SK-MEL-5 (cell line): ENCODE measurements at regions not wholly inside any gene's neighbourhood (a gene's known extent, or its start where the extent isn't known, plus 50 kb on each side); places are given as distances from the start of the nearest gene placed in this dataset.
"Not testable (repeated sequence)": the region's sequence is repeated elsewhere in the genome, so short reads cannot be mapped to it uniquely, and the experiment has no call there.

ENCODE experiments used
- DNase-seq: peaks from one replicate; pipeline ENCODE4 v3.0.0-alpha.2; 2016; ENCODE audit warnings: low read depth, low spot score
- in situ Hi-C: cut with HindIII; loops from 2 replicates; pipeline ENCODE4 v1.10.0; 2016; ENCODE audit warnings: low sequenced_read_pairs, high pct_unique_total_duplicates, low pct_unique_long_range_greater_than_20kb

DNA sequence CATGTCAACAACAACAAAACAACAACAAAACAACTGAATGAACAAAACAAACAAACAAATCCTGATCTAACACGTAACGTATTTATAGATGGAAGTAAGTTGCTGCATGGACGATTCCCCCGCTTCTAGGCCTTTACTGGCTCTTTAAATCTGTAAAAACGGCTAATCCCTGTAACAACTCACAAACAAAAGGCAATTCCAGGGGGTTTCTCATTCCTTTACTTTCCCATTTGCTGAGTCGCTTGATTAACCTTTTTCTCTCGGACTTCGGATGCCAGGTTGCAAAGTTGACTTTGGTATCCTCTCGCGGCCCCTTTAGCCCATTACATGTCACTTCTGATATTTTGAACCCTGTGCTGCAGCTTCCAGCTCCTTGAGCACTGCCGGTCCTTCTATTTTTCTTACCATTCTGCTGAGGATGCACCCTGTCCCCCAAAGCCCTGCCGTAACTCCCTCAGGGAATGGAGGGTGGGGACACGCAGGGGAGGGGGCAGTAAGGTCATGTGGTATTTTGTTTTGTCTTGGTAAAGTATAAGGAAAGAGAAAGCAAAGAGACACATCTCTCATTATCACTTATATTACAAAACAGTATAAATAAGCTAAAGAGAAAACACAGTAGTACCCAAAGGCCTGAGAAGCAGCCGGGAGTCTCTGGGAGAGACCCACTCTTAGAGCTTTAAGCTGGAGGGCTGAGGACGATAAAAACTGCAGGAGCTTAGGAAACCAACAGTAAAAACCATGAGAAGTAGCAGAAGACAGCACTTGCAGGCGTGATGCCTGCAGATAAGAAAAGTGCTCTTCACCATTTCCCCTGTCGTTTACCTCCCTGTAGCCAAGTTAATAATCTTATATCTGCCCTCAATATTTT, 457.8 kb upstream of the ZNF717 start:
- in situ Hi-C loops = no loop called here
- DNase-seq = no peak

DNA sequence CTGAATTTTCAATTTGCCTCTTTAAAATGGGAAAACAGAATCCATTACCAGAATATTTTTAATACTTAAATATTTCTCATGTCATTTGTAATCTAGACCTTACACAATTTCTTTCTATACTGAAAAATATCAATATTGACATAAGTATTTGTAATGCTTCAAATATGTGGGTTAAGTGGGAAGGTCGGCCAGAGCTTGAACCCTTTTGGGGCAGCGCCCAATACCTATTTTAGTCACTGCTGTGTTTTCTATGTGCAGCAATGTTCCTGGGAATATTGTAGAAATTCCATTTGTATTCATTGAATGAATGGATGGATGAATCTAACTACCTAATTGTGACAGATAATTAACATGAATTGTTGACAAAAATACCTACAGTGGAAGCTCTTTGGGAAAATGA, 459.7 kb upstream of the ZNF717 start:
- DNase-seq = no peak
- in situ Hi-C loops = no loop called here

DNA sequence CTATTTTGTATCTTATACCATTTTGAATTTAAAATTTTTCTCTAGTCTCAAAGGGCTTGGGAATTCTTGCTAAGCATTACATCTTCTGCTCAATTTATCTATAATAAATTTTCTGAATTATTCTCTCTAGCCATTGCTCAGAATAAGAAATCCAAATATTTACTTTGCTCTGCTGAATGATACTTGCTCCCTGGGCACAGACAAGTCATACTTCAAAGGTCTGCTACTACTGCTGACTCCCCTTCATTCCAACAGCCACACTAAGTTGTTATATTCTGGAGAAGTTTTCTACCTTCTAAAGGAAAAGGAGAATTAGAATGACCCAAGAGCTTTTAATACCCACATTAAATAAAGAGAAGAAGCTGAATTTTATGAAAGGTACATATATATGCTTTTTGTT, 460.3 kb upstream of the ZNF717 start:
- in situ Hi-C loops = no loop called here
- DNase-seq = no peak

- no peak for DNase-seq
- in situ Hi-C loops = no loop called here
These were observed 479.1 kb upstream of the ZNF717 start for GRCh38 chr3:76264496-76264895.

DNA sequence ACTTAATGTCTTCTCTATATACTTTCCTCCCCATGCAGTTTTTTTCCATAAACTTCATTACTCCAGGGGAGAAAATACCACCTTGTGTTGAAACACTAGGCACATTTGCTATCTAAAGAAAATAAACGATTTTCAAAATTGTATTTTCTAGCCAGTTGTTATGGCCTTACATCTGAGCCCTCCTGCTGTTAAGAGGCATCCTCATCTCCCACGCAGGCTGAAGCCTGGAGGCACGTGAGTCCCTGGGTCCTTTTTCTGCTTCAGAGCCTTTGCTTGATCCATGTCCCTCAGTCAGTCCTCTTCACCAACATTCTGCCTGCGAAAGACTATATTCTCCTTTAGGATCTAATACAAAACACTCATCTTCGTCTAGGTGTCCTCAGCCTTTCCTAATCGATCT, 479.6 kb upstream of the ZNF717 start:
- in situ Hi-C loops = no loop called here
- DNase-seq = no peak

DNA sequence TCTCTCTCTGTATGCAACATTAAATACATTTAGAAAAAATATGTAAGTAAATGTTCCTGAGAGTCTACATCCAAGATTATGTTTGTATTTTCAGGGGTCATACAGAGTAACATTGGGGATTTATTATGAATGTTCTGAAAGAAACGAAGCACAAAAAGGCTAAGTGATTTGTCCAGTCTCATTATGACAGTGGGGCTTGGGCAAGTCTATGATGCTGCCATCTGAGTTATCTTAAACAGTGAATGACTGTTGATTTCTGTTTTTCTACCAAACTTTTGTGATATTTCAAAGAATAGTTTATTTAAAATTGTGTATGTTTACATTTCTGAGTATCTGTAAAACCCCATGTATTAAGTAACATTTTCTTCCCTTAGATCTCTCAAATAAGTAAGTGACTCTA, 481.2 kb upstream of the ZNF717 start:
- DNase-seq = no peak
- in situ Hi-C loops = no loop called here

GRCh38 chr3:76267851-76268380, 482.6 kb upstream of the ZNF717 start:
- DNase-seq = no peak
- in situ Hi-C loops = no loop called here

- in situ Hi-C loops = no loop called here
- DNase-seq = no peak
These were observed 508.5 kb upstream of the ZNF717 start for GRCh38 chr3:76293856-76294255.

- no peak for DNase-seq
- in situ Hi-C loops = no loop called here
These were observed 515.4 kb upstream of the ZNF717 start for GRCh38 chr3:76300746-76301145.

DNA sequence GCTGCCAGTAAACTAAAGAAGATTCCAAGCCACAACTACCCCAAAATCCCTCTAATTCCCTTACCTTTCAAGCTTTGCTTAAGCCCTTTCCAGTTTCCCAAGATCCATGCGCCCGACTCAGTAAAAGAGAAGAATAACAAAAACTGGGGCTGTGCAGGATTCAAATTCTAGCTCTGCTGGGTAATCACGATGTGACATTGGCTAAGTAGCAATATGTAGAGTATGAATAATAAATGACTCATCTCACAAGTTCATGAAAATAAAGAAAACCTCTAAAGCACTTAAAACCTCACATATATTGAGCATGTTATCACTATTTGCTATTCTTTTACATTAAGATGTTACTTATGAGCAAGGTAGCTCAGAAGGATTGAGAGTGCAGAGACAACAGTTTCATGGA, 522.2 kb upstream of the ZNF717 start:
- in situ Hi-C loops = no loop called here
- no peak for DNase-seq

GRCh38 chr3:76308541-76308940, 523.2 kb upstream of the ZNF717 start:
- in situ Hi-C loops = no loop called here
- DNase-seq = no peak

- peak; percentile 89 for DNase-seq
- in situ Hi-C loops = no loop called here
These were observed 524.7 kb upstream of the ZNF717 start for GRCh38 chr3:76310089-76310488.

DNA sequence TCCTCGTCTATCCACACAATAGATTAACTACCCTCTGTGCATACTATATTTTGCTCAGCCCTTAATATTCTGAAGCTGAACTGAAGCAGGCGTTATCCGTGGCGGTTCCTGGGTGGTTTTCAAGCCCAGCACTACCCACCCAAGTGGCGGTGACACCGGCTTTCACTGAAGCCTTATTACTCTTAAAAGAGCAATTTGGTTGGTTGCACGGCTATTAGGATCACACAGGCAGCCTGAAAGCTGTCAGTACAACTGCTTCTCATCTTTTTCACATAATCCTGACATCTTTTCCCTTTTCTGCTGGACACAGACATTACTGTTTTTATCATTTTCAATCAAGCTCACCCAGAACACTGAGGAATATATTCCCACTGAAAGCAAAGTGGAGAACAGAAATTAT, 525.3 kb upstream of the ZNF717 start:
- in situ Hi-C loops = no loop called here
- peak; percentile 70 for DNase-seq

DNA sequence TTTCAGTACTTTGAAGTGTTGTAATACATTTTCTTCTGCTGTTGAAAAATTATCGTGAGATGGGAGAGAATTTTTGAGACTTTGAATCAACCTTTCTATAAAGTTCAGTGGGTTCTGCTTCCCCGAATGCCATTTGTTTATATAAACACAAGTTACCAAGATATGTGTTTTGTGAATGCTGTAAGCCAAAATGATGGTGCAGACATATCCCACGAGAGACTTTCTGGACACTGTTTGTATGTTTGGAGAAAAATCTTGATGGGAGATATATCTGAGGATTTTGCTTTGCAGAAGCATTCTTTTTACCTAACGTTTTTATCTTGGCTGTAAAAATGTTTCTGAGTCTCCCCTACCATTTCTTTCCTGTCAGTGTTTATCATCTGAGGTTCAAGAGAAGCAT, 526.6 kb upstream of the ZNF717 start:
- no peak for DNase-seq
- in situ Hi-C loops = no loop called here

DNA sequence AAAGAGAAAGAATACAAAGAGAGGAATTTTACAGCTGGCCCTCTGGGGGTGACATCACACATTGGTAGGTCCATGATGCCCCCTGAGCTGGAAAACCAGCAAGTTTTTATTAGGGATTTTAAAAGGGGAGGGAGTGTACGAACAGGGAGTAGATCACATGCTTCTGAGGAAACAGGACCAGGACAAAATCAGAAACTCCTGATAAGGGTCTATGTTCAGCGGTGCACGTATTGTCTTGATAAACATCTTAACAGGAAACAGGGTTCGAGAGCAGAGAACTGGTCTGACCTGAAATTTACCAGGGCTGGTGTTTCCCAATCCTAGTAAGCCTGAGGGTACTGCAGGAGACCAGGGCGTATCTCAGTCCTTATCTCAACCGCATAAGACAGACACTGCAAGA, 530.6 kb upstream of the ZNF717 start:
- DNase-seq, in situ Hi-C loops: not testable (repeated sequence)

DNA sequence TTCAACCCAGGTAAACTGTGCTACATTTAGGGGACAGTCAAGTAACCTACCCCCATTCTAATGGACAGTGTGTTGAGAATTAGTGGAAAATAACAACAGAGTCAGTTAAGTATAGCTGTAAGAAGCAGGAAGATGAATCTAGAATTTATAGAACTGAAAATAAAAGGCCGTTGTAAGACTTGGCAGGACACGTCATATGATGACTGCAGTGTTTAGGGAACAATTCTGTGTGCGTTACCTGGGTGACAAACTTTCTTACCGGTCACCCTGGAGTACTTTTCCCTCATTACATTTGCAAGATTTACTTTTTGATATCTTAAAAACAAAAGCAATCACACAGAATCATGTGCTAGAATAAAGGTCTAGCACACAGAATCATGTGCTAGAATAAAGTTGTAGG, 536.3 kb upstream of the ZNF717 start:
- in situ Hi-C loops = no loop called here
- peak; percentile 35 for DNase-seq

DNA sequence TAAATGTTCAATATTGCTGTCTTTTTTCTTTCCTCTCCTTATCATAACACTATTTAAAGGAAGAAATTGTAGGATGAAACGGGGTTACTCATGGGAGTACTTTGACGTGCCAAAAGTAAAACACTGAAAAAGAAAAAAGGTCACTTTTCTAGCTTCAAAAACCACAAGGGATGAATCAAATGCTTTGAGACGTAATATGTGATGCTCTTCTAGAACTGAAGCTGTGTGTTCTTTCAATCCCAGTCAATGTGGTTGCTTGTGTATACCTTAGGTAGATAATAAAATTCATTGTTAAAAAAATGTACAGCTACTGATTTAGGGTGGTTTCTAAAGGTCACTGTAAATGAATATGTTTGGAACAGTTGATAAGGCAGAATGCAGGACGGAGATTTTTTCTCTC, 538.8 kb upstream of the ZNF717 start:
- peak; percentile 99 for DNase-seq
- in situ Hi-C loops = no loop called here

DNA sequence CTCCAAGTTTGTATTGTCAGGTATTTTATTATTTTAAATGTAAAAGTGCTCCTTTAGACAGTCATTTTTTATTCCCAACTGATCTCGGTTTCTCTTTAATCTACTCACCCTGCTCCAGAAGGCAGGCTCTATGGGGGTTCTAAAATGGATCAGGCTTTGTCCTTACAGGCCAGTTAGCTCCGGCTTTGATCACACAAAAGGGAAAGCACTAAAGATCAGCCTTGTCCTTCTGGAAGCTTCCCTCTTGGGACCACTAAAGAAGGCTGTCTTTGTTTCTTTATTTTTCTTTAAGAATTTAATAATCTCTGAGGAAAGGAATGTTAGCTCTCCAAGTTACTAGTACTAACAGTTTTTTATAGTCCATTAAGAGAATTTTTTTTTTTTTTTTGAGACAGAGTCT, 560.5 kb upstream of the ZNF717 start:
- in situ Hi-C loops = no loop called here
- peak; percentile 66 for DNase-seq

DNA sequence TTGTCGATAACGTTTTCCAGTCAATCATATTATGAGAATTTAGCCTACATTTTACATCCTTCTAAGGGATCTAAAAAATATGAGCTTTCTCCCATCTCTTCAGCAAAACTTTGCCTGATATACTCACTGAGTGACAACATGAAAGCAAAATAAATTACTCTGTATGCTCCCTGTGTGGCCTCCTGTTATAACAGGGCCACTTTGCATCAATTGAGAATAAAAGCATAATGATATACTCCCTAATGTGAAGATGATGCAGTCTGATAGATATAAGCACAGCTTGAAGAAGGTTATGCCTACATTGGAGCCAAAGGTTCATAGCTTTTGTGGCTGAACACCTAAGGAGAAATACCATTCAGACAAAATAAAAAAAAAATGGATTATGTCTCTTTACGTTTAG, 561.3 kb upstream of the ZNF717 start:
- in situ Hi-C loops = no loop called here
- no peak for DNase-seq
